HG03103 (cell line): ENCODE measurements at regions not wholly inside any gene's neighbourhood (a gene's known extent, or its start where the extent isn't known, plus 50 kb on each side); places are given as distances from the start of the nearest gene placed in this dataset.
"Not testable (repeated sequence)": the region's sequence is repeated elsewhere in the genome, so short reads cannot be mapped to it uniquely, and the experiment has no call there.

ENCODE experiments used
- ATAC-seq: cut with Tn5 transposase; IDR thresholded peaks from one replicate; pipeline ENCODE4 v1.9.1; 2021; ENCODE audit warnings: low read depth; ENCODE audit not compliant: unreplicated experiment

DNA sequence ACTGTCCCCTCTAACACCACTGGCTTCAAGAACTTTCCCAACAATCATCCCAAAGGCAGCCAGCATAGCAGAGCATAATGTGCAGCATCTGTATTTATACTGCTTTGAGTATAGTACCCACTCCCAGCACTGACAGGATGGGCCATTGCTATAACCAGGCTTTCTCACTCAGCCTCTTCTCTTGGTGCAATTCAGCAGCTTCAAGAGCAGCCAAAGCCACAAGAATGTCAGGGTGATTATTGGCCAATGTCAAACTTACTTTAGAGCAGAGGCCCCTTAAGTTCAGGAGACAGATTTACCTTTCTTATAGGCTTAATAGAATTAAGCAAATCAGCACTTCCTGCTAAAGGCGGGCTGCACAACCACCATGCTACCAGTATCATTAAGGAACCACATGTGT is 232.4 kb upstream of the RSPO3 start:
- no peak for ATAC-seq

DNA sequence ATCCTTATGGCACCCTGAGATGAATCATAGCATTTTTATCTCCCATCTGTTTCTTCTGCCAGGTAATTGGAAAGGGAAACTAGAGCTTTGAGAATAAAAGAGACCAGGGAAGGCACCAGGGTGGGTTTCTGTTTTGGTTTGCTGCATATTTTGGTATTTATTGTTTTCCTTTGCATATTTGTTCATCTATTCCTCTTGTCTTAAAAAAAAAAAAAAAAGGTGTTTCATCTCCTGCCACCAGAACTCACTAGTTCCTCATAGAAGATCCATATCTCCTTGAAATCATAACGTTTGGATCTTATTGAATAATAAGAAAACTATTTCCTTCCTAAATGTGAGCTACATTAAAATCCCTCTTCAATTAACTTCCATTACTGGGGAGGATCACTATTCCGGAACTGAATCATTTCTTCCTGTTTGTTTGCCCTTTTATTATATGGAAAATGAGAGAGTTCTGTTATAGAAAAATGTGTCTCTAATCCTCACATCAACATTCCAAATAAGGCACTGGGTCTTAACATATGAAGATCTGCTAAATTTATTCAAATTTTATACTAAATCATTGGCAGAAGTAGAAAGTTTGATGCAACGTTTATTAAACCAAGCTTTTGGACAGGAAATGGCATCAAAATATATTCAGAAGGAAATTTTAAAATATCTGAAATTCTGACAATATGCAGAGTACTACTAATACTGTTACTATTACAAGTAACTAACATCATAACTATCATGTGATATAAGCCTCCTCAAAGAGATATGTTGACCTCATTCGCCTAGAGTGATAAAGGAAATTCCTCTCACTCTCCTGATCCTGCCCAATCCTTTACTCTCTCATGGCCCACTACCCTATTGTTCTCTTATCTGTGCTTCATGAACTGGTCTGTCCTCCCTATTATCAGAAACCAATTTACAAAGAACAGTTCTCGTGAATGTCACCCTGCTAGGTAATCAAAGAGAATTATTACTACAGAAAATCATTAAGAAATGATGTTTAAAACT is 229.4 kb upstream of the RSPO3 start:
- ATAC-seq = no peak

- no peak for ATAC-seq
Observed at GRCh38 chr6:126890055-126890454, 228.4 kb upstream of the RSPO3 start.

GRCh38 chr6:126891158-126891557 is 227.3 kb upstream of the RSPO3 start:
- ATAC-seq = no peak

- not testable (repeated sequence) for ATAC-seq
Observed at GRCh38 chr6:126892869-126893268, 225.6 kb upstream of the RSPO3 start.

DNA sequence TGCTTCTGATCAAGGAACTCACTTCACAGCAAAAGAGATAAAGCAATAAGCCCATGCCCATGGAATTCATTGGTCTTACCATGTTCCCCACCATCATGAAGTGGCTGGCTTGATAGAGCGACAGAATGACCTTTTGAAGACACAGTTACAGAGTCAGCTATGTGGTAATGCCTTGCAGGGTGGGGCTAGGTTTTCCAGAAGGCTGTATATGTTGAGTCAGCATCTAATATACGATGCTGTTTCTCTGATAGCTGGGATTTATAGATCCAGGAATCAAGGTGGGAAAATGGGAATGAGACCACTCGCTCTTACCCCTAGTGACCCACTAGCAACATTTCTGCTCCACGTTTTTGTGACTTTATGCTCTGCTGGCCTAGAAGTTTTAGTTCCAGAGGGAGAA is 220.7 kb upstream of the RSPO3 start:
- no peak for ATAC-seq

- no peak for ATAC-seq
Observed at GRCh38 chr6:126904176-126904575, 214.3 kb upstream of the RSPO3 start.

DNA sequence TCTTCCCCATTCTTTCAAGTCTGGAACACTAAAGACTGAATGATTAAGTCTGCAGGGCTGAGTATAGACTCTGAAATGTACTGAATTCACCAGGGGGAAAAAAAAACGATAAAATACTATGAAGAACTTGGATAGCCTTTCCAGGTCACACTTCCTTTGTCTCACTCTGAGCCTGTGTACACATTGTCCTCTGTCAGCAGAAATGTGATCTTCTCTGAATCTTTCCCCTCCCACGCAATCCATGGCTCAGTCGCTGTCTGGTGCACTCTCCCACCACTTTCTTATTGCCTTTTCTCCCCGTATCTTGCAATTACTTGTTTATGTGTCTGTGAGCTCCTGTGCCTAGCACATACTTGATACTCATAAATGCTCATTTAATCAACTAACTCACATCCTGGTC is 212.6 kb upstream of the RSPO3 start:
- ATAC-seq = no peak

GRCh38 chr6:126907312-126907711 is 211.2 kb upstream of the RSPO3 start:
- no peak for ATAC-seq

- ATAC-seq = no peak
Observed at GRCh38 chr6:126907996-126908395, 210.5 kb upstream of the RSPO3 start.

DNA sequence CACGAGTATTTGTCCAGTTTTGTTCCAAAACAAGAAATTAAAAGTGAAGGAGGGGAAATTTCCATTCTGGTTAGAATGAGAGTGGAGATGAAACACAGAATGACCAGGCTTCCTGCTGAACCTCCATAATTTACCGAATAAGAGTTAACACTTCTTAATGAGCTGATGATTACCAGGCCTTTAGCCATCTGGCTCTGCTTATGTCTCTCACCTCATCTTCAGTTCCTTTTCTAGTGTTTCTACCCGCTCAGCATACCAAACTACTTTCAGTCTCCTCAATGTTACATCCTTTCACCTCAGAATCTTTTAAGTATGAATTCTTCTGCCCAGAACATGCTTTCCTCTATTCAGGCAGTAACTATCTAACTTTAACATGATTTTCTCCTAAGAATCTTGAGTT is 209.0 kb upstream of the RSPO3 start:
- ATAC-seq = no peak

DNA sequence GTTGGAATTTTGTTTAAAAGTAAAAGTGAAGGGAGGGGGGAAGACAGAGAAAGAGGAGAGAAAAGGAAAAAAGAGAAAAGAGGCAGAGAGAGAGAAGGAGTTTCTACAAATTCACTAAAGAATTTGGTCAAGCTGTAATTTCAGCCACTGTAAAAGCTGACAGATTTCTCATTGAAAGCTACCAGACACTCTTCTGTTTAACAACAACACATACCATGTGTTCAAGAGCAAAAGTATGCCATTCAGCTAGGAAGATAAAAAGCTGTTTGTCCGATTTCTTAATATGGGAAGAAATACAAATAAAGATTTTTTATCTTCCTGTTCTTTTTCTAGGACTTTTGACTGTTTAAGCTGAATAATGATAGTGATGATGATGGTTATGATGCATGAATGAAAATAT is 204.8 kb upstream of the RSPO3 start:
- no peak for ATAC-seq

DNA sequence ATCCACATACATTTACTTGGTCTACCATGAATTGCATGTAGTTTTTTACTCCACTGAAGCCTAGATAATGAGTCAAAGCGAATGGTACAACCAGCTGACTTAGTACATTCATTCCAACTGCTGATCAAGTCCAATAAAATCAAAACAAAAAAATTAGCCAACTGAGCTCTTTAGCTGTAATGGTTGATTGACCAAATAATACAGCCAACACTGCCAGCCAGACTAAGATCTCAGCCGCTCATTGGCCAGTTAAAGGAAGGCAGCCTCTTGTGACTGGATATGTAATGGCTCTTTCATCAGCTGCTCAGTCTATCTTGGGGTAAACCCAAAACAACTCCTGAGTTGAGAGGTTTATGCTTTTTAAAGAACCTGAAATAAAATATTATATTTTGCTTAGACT is 204.3 kb upstream of the RSPO3 start:
- no peak for ATAC-seq

GRCh38 chr6:126914801-126915200 is 203.7 kb upstream of the RSPO3 start:
- ATAC-seq = no peak

DNA sequence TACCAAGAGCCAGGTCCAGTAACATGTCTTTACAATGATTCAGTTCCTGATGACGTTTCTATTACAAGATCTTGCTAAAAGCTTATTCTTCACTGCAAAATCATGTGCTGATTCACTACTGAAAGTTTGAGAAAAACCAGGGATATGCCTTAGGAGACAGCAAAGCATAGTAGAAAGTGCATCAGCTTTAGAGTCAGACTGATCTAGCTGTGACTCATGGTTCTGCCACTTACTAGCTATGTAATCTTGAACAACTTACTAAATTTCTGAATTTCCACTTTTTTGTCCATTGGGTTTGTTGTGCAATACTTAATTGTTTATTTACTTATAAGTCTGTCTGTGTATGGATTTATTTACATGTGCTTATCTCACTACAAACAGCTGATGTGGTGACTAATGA is 198.5 kb upstream of the RSPO3 start:
- no peak for ATAC-seq

DNA sequence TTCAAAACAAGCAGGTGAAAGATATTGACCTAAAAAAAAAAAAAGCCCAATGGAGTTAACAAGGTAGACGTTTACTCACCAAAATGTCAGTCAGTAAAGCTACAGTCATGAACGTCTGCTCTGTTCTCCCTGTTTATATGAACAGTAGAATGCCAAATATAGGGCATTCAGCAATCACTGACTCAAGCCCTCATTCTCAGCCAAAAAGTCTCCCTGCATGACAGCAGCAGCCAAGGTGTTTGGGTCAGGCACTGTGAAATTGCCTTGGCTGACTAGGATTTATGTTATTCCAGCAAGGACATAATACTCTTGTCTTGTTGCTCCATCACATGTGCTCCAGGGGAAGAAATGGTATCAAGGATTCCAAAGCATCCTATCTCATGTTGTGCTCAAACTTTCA is 194.7 kb upstream of the RSPO3 start:
- ATAC-seq = no peak

GRCh38 chr6:126926926-126927325 is 191.5 kb upstream of the RSPO3 start:
- ATAC-seq = no peak

DNA sequence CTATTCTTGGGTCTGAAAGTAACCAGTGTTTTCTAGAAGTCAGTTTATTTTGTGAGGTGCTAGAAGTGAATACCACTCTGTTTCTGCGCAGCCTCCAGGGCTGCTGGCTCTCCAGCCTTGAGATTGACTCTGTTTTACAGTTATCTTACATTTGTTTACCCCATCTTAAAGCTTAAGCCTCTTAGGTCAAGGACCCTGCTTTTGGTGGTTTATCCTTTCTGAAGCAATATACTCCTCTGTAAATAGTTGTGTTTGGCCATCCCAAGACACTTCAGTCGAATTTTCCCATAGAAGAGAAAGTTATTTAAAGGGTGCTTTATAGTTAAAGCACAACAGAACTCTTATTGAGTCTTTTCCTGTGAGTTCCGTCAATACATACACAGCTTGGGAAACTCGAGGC is 190.6 kb upstream of the RSPO3 start:
- no peak for ATAC-seq

GRCh38 chr6:126937426-126937825 is 181.0 kb upstream of the RSPO3 start:
- ATAC-seq = no peak

DNA sequence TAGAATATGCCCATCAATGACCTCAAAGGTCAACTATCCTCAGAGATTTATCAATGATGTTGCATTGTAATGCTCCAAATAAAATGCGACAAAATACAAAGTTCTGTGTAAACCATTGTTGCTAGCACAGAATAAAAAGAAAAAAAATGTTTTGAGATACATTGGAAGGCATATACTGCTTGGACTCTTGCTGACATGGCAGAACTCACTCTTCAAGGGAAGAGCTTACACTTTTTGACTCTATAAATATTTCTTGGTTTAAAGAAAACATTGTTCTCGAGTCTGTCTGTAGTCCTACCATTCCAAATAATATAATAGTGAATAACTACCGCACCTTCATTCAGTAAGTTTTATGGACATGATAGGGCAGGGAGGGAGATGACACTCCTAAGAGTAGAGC is 178.7 kb upstream of the RSPO3 start:
- ATAC-seq = no peak

- ATAC-seq = no peak
Observed at GRCh38 chr6:126941751-126942150, 176.7 kb upstream of the RSPO3 start.

DNA sequence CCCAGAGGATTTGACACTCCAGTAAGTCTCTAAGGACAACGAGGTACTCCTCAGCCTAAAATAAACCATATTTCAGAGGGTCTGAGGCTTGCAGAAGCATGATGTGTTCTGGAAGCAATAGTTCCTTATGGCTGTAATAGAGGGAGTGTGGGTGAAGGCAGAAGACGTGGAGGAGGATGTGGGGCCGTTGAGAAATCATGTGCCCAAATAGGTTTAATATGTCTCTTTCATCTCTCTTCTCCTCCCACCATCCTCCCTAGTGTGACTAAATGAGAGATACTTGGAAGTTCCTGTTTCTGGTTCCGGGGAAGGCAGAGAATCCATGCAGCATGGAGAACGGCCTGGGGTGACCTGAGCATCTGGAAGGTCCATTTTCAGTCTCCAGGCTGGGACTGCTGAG is 174.0 kb upstream of the RSPO3 start:
- no peak for ATAC-seq
